ENCODE measurements at regions not wholly inside any gene's neighbourhood (a gene's known extent, or its start where the extent isn't known, plus 50 kb on each side); places are given as distances from the start of the nearest gene placed in this dataset.

DNA sequence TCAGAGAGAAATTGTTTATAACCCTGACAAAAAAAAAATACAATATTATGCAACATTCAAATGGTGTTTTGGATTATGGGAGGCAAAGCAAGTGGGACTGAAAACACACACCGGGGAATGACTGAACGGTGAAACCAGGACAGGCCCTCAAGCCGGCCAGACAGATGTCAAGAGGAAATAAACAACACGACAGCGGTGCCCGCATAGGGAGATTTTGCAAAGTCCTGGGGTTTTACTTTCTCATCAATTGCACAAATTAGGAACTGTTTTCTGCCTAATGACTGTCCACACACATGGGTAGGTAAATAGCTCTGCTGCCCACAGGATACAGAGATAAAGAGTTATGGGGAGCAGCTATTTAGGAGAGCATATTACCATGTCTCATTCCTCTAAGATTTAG, 134.5 kb downstream of the IRS2 start:
- Mint-ChIP-seq H3K4me1 (ENCODE audit: low read depth) (no peaks in the 10 kb centered on the region), H3K4me3 (no peak overlapping the region), H3K9me3 (ENCODE audit: insufficient read depth) (no peaks in the 10 kb centered on the region), H3K36me3 (ENCODE audit: low read depth) (no peaks in the 10 kb centered on the region), H3K27ac (no peak overlapping the region), H3K27me3 (ENCODE audit: low read depth) (peaks cover 5% of the 10 kb centered on the region)
- ChIA-PET CTCF (no interaction called here), POLR2A (no interaction called here)
- ATAC-seq (no peak), DNase-seq (no peak)

DNA sequence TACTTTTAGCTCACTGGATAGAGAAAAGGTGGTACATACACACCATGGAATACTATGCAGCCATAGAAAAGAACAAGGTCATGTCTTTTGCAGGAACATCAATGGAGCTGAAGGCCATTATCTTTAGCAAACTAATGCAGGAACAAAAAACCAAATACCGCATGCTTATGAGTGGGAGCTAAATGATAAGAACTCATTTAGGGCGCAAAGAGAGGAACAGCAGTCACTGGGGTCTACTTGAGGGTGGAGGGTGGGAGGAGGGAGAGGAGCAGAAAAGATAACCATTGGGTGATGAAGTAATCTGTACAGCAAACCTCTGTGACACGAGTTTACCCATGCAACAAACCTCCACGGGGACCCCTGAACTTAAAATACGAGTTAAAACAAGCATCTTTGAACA, 135.1 kb downstream of the IRS2 start:
- Mint-ChIP-seq H3K27me3 (ENCODE audit: low read depth) (peaks cover 5% of the 10 kb centered on the region), H3K4me3 (no peak overlapping the region), H3K36me3 (ENCODE audit: low read depth) (no peaks in the 10 kb centered on the region), H3K4me1 (ENCODE audit: low read depth) (no peaks in the 10 kb centered on the region), H3K9me3 (ENCODE audit: insufficient read depth) (no peaks in the 10 kb centered on the region), H3K27ac (no peak overlapping the region)
- ATAC-seq (no peak), DNase-seq (no peak)
- CTCF ChIA-PET: no interaction called here
- POLR2A ChIA-PET: no interaction called here

DNA sequence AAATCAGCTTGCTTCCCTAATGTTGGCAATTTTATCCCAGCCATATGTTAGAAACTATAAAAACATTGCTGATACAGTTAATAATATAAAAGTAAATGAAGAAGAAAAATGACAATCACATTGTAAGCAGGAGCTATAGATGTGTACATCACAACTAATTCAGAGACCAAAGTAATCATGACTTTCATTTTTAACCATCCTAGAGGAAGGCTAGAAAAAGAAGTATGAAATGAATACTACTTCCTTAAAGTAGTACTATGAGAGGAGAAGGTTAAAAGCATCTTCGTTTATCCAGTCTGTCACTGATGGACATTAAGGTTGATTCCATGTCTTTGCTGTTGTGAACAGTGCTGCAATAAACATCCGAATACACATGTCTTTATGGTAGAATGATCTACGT, 135.5 kb downstream of the IRS2 start:
- DNase-seq (no peak), ATAC-seq (no peak)
- no peak overlapping the region for H3K4me3 Mint-ChIP-seq
- H3K27ac Mint-ChIP-seq: no peak overlapping the region
- H3K27me3 Mint-ChIP-seq (ENCODE audit: low read depth): peaks cover 5% of the 10 kb centered on the region
- ChIA-PET CTCF (no interaction called here), POLR2A (no interaction called here)
- no peaks in the 10 kb centered on the region for H3K9me3 Mint-ChIP-seq (ENCODE audit: insufficient read depth)
- H3K4me1 Mint-ChIP-seq (ENCODE audit: low read depth): no peaks in the 10 kb centered on the region
- no peaks in the 10 kb centered on the region for H3K36me3 Mint-ChIP-seq (ENCODE audit: low read depth)

GRCh38 chr13:109649713-109650112, 136.7 kb downstream of the IRS2 start:
- Mint-ChIP-seq H3K4me1 (ENCODE audit: low read depth) (no peaks in the 10 kb centered on the region), H3K9me3 (ENCODE audit: insufficient read depth) (no peaks in the 10 kb centered on the region), H3K36me3 (ENCODE audit: low read depth) (no peaks in the 10 kb centered on the region), H3K27me3 (ENCODE audit: low read depth) (peaks cover 2% of the 10 kb centered on the region), H3K27ac (no peak overlapping the region), H3K4me3 (no peak overlapping the region)
- POLR2A ChIA-PET: no interaction called here
- no peak for DNase-seq
- CTCF ChIA-PET: no interaction called here
- no peak for ATAC-seq

DNA sequence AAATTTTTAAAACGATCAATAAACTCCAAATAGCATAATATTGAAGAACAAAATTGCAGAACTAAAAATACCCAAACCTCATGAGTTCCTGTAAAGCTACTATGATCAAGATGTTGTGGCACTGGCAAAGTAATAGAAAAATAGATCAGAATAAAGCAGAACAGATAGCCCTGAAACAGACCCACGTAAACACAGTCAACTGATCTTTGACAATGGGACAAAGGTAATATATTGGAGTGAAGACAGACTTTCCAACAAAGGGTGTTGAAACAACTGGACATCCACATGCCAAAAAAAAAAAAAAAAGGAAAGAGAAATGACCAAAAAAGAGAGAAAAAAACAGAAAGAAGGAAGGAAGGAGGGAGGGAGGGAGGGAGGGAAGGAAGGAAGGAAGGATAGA, 138.7 kb downstream of the IRS2 start:
- no peaks in the 10 kb centered on the region for H3K4me1 Mint-ChIP-seq (ENCODE audit: low read depth)
- no peaks in the 10 kb centered on the region for H3K27me3 Mint-ChIP-seq (ENCODE audit: low read depth)
- H3K4me3 Mint-ChIP-seq: no peak overlapping the region
- ChIA-PET POLR2A (no interaction called here), CTCF (no interaction called here)
- no peaks in the 10 kb centered on the region for H3K36me3 Mint-ChIP-seq (ENCODE audit: low read depth)
- ATAC-seq: no peak
- H3K9me3 Mint-ChIP-seq (ENCODE audit: insufficient read depth): no peaks in the 10 kb centered on the region
- no peak overlapping the region for H3K27ac Mint-ChIP-seq
- no peak for DNase-seq

GRCh38 chr13:109647053-109647452, 139.3 kb downstream of the IRS2 start:
- Mint-ChIP-seq H3K36me3 (ENCODE audit: low read depth) (no peaks in the 10 kb centered on the region), H3K9me3 (ENCODE audit: insufficient read depth) (no peaks in the 10 kb centered on the region), H3K27me3 (ENCODE audit: low read depth) (no peaks in the 10 kb centered on the region), H3K4me3 (no peak overlapping the region), H3K4me1 (ENCODE audit: low read depth) (no peaks in the 10 kb centered on the region), H3K27ac (no peak overlapping the region)
- no peak for DNase-seq
- CTCF ChIA-PET: no interaction called here
- no peak for ATAC-seq
- POLR2A ChIA-PET: no interaction called here

- Mint-ChIP-seq H3K27me3 (ENCODE audit: low read depth) (no peaks in the 10 kb centered on the region), H3K36me3 (ENCODE audit: low read depth) (no peaks in the 10 kb centered on the region), H3K4me3 (no peak overlapping the region), H3K9me3 (ENCODE audit: insufficient read depth) (no peaks in the 10 kb centered on the region), H3K27ac (no peak overlapping the region), H3K4me1 (ENCODE audit: low read depth) (no peaks in the 10 kb centered on the region)
- no peak for ATAC-seq
- POLR2A ChIA-PET: no interaction called here
- DNase-seq: no peak
- CTCF ChIA-PET: no interaction called here
These were observed 140.0 kb downstream of the IRS2 start for GRCh38 chr13:109646423-109646822.

DNA sequence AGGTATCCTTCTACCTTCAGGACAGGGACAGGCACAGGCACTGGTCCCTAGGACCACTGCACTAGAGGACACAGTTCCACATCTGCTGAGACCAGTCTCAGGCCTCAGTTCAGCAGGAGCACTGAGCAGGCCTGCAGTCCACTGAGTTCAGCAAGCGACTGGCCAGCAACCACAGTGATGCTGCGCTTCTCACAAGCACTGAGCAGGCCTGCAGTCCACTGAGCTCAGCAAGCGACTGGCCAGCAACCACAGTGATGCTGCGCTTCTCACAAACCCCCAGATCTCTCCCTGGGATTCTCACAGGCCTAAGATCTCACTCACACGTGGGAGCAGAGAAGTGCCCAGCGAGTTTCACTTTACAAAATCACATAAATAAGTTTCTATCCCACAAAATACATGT, 140.6 kb downstream of the IRS2 start:
- ChIA-PET CTCF (no interaction called here), POLR2A (no interaction called here)
- no peak for ATAC-seq
- no peak for DNase-seq
- Mint-ChIP-seq H3K27me3 (ENCODE audit: low read depth) (no peaks in the 10 kb centered on the region), H3K27ac (no peak overlapping the region), H3K9me3 (ENCODE audit: insufficient read depth) (peaks cover 5% of the 10 kb centered on the region), H3K36me3 (ENCODE audit: low read depth) (no peaks in the 10 kb centered on the region), H3K4me1 (ENCODE audit: low read depth) (no peaks in the 10 kb centered on the region), H3K4me3 (no peak overlapping the region)

DNA sequence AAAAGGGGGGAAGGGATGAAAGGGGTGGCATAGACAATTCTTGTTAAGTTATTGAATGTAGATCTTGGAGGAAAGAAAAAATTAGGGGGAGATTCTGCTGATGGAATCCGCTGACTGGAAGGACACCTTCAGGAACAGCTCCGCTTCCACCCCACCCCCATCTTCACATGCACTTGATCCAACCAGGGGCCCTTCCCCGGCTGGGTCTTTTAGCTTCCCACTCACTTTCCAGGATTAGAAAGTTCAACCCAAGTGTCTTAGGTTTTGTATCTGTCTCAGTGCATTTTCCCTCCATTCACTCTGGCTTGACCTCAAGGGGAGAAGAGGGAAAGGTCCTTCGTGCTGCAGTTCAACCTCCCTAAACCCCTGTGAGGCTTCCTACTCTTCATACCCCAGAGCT, 141.4 kb downstream of the IRS2 start:
- ChIA-PET CTCF (no interaction called here), POLR2A (no interaction called here)
- Mint-ChIP-seq H3K27ac (no peak overlapping the region), H3K27me3 (ENCODE audit: low read depth) (no peaks in the 10 kb centered on the region), H3K9me3 (ENCODE audit: insufficient read depth) (peaks cover 6% of the 10 kb centered on the region), H3K36me3 (ENCODE audit: low read depth) (no peaks in the 10 kb centered on the region), H3K4me1 (ENCODE audit: low read depth) (no peaks in the 10 kb centered on the region), H3K4me3 (no peak overlapping the region)
- no peak for DNase-seq
- ATAC-seq: no peak

DNA sequence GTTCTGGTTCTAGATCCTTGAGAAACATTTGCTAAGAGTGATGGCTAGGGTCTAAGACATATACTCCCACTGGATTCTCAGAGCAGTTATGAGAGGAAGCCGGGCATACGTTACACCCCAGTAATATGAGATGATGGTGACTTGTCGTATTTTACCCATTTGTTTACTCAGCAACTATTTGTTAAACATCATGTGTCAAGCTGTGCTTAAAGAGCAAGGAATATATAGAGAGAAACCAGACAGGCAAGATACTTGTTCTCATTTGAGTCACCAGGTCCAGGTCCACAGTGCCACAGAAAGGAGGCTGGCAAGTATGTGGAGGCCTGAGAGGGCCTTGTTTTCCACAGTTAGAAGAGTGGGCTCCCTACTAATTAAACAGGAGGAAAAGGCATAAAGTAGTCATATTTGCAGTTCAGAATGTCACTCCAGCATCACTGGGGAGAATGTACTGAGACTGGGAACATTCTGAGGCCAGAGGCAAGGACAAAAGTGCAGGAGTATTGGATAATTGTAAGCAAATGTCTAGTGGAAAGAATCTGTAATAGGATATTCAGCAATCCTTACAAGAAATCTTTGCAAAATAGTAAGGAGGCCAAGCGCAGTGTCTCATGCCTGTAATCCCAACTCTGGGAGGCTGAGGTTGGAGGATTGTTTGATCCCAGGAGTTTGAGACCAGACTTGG, 142.2 kb downstream of the IRS2 start:
- Mint-ChIP-seq H3K4me3 (no peak overlapping the region), H3K4me1 (ENCODE audit: low read depth) (no peaks in the 10 kb centered on the region), H3K27me3 (ENCODE audit: low read depth) (no peaks in the 10 kb centered on the region), H3K36me3 (ENCODE audit: low read depth) (no peaks in the 10 kb centered on the region), H3K9me3 (ENCODE audit: insufficient read depth) (peaks cover 7% of the 10 kb centered on the region), H3K27ac (no peak overlapping the region)
- ATAC-seq: no peak
- ChIA-PET CTCF (no interaction called here), POLR2A (no interaction called here)
- DNase-seq: no peak

- H3K4me3 Mint-ChIP-seq: no peak overlapping the region
- no peaks in the 10 kb centered on the region for H3K4me1 Mint-ChIP-seq (ENCODE audit: low read depth)
- DNase-seq: no peak
- no peaks in the 10 kb centered on the region for H3K36me3 Mint-ChIP-seq (ENCODE audit: low read depth)
- ATAC-seq: no peak
- no peaks in the 10 kb centered on the region for H3K27me3 Mint-ChIP-seq (ENCODE audit: low read depth)
- H3K27ac Mint-ChIP-seq: no peak overlapping the region
- POLR2A ChIA-PET: no interaction called here
- peaks cover 13% of the 10 kb centered on the region for H3K9me3 Mint-ChIP-seq (ENCODE audit: insufficient read depth)
- CTCF ChIA-PET: no interaction called here
These were observed 144.0 kb downstream of the IRS2 start for GRCh38 chr13:109642358-109642757.

- ATAC-seq: no peak
- ChIA-PET POLR2A (no interaction called here), CTCF (no interaction called here)
- Mint-ChIP-seq H3K27me3 (ENCODE audit: low read depth) (no peaks in the 10 kb centered on the region), H3K9me3 (ENCODE audit: insufficient read depth) (peaks cover 13% of the 10 kb centered on the region), H3K4me3 (no peak overlapping the region), H3K4me1 (ENCODE audit: low read depth) (no peaks in the 10 kb centered on the region), H3K36me3 (ENCODE audit: low read depth) (no peaks in the 10 kb centered on the region), H3K27ac (no peak overlapping the region)
- DNase-seq: no peak
These were observed 149.6 kb downstream of the IRS2 start for GRCh38 chr13:109636736-109637135.

- POLR2A ChIA-PET: no interaction called here
- no peaks in the 10 kb centered on the region for H3K36me3 Mint-ChIP-seq (ENCODE audit: low read depth)
- H3K4me1 Mint-ChIP-seq (ENCODE audit: low read depth): no peaks in the 10 kb centered on the region
- CTCF ChIA-PET: no interaction called here
- H3K27me3 Mint-ChIP-seq (ENCODE audit: low read depth): peaks cover 8% of the 10 kb centered on the region
- DNase-seq: no peak
- H3K4me3 Mint-ChIP-seq: no peak overlapping the region
- no peak overlapping the region for H3K27ac Mint-ChIP-seq
- ATAC-seq: no peak
- H3K9me3 Mint-ChIP-seq (ENCODE audit: insufficient read depth): no peaks in the 10 kb centered on the region
These were observed 155.3 kb downstream of the IRS2 start for GRCh38 chr13:109631069-109631468.
